ENCODE measurements at regions not wholly inside any gene's neighbourhood (a gene's known extent, or its start where the extent isn't known, plus 50 kb on each side); places are given as distances from the start of the nearest gene placed in this dataset.

GRCh38 chr1:214715126-214715525, 112.1 kb downstream of the CENPF start:
- ChIA-PET POLR2A (no interaction called here), CTCF (no interaction called here)
- Mint-ChIP-seq H3K4me3 (no peak overlapping the region), H3K4me1 (no peaks in the 10 kb centered on the region), H3K27me3 (ENCODE audit: low read depth) (no peaks in the 10 kb centered on the region), H3K27ac (no peak overlapping the region), H3K9me3 (no peaks in the 10 kb centered on the region), H3K36me3 (no peaks in the 10 kb centered on the region)
- no peak for ATAC-seq
- no peak for TF ChIP-seq NFYB (CRISPR knock-in tag; conservative IDR thresholded peaks at IDR 0.05; ENCODE audit: low read depth)
- no peak for TF ChIP-seq TP53 (CRISPR knock-in tag; IDR thresholded peaks at IDR 0.05)
- TF ChIP-seq ERG (CRISPR knock-in tag; IDR thresholded peaks at IDR 0.05) = no peak
- TF ChIP-seq AFF4 (CRISPR knock-in tag; IDR thresholded peaks at IDR 0.05; ENCODE audit: borderline replicate concordance) = no peak
- no peak for TF ChIP-seq FOXP4 (CRISPR knock-in tag; IDR thresholded peaks at IDR 0.05)
- no peak for DNase-seq (ENCODE audit: low spot score)

GRCh38 chr1:214717351-214717750, 114.4 kb downstream of the CENPF start:
- CTCF ChIA-PET = no interaction called here
- TF ChIP-seq MYBL2 (CRISPR knock-in tag; IDR thresholded peaks at IDR 0.05) (no peak), ZNF425 (CRISPR knock-in tag; conservative IDR thresholded peaks at IDR 0.05) (no peak), E2F4 (CRISPR knock-in tag; IDR thresholded peaks at IDR 0.05; ENCODE audit: borderline replicate concordance, low read depth) (no peak), ETV6 (CRISPR knock-in tag; IDR thresholded peaks at IDR 0.05) (no peak), ZNF281 (CRISPR knock-in tag; IDR thresholded peaks at IDR 0.05) (no peak)
- ATAC-seq (no peak), DNase-seq (ENCODE audit: low spot score) (no peak)
- Mint-ChIP-seq H3K9me3 (0 out of 2 replicates have a peak, but pooled peaks cover 3% of the 10 kb centered on the region), H3K27ac (no peak overlapping the region), H3K4me3 (no peak overlapping the region), H3K36me3 (no peaks in the 10 kb centered on the region), H3K27me3 (ENCODE audit: low read depth) (no peaks in the 10 kb centered on the region), H3K4me1 (no peaks in the 10 kb centered on the region)
- POLR2A ChIA-PET = no interaction called here

Measured in WTC11 (cell line).